ENCODE measurements at regions not wholly inside any gene's neighbourhood (a gene's known extent, or its start where the extent isn't known, plus 50 kb on each side); places are given as distances from the start of the nearest gene placed in this dataset.

- H3K27me3 Mint-ChIP-seq: peaks cover 18% of the 10 kb centered on the region
- H3K9me3 Mint-ChIP-seq: no peaks in the 10 kb centered on the region
- H3K27ac Mint-ChIP-seq: no peak overlapping the region
- intact Hi-C loops (cut with micrococcal nuclease): loop anchor here (2.0 to 5.0 kb wide), 2 partner anchors 43 to 248 kb away; no protein-coding TSS in a partner anchor
- peaks cover 9% of the 10 kb centered on the region for H3K4me1 Mint-ChIP-seq (ENCODE audit: low read depth)
- H3K36me3 Mint-ChIP-seq (ENCODE audit: low read depth): no peaks in the 10 kb centered on the region
- H3K4me3 Mint-ChIP-seq: no peak overlapping the region
Measured at GRCh38 chr14:94679937-94680861, 68.0 kb downstream of the SERPINA3 start.

GRCh38 chr14:94679106-94679810 is 67.1 kb downstream of the SERPINA3 start:
- H3K9me3 Mint-ChIP-seq: no peaks in the 10 kb centered on the region

GRCh38 chr14:94677747-94678146 is 65.6 kb downstream of the SERPINA3 start:
- no peaks in the 10 kb centered on the region for H3K36me3 Mint-ChIP-seq (ENCODE audit: low read depth)
- H3K9me3 Mint-ChIP-seq: no peaks in the 10 kb centered on the region
- peaks cover 9% of the 10 kb centered on the region for H3K4me1 Mint-ChIP-seq (ENCODE audit: low read depth)
- H3K4me3 Mint-ChIP-seq: no peak overlapping the region
- intact Hi-C loops (cut with micrococcal nuclease): no loop called here
- H3K27ac Mint-ChIP-seq: no peak overlapping the region
- H3K27me3 Mint-ChIP-seq: peaks cover 27% of the 10 kb centered on the region

More at GRCh38 chr14:94679106-94679810, 67.1 kb downstream of the SERPINA3 start:
- Mint-ChIP-seq H3K36me3 (ENCODE audit: low read depth) (no peaks in the 10 kb centered on the region), H3K27me3 (peaks cover 21% of the 10 kb centered on the region), H3K27ac (no peak overlapping the region), H3K4me3 (no peak overlapping the region), H3K4me1 (ENCODE audit: low read depth) (peaks cover 9% of the 10 kb centered on the region)
- intact Hi-C loops (cut with micrococcal nuclease): no loop called here

GRCh38 chr14:94677213-94677612 is 65.0 kb downstream of the SERPINA3 start:
- H3K27me3 Mint-ChIP-seq: peaks cover 28% of the 10 kb centered on the region
- H3K9me3 Mint-ChIP-seq: no peaks in the 10 kb centered on the region
- no peak overlapping the region for H3K27ac Mint-ChIP-seq
- no peak overlapping the region for H3K4me3 Mint-ChIP-seq
- intact Hi-C loops (cut with micrococcal nuclease): no loop called here
- no peaks in the 10 kb centered on the region for H3K36me3 Mint-ChIP-seq (ENCODE audit: low read depth)
- peaks cover 9% of the 10 kb centered on the region for H3K4me1 Mint-ChIP-seq (ENCODE audit: low read depth)

DNA sequence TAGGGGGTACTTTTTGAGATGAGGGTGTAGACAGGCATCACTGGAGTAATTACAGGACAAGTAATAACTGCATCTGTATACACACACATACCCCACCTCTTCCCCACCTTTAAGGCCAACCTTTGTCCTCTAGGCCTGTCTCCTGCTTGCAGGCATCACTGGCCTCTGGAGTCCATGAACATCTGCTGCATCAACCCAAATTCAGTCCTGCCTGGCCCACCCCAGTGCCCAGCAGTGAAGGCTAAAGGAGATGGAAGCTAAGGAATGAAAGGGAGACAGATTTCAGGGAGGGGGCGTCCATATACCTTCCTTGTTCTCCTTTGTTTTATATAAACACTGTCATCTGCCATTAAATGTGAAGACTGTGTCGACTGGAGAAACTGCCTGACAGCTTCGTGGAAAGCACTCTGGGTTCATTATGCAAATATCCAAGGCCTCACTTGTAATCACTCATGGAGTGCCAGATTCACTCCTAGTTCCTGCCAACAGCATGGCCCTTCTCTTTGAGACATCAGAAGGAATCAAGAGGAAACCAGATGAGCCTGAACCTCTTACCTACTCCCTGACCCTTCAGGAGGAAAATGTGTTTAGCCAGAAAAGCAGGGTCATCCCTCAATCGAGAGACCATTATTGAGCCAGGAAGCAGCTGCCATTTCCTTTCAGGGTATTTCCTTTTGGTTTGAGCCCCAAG is 64.4 kb downstream of the SERPINA3 start:
- Mint-ChIP-seq H3K4me1 (ENCODE audit: low read depth) (peaks cover 8% of the 10 kb centered on the region), H3K9me3 (no peaks in the 10 kb centered on the region), H3K4me3 (no peak overlapping the region), H3K36me3 (ENCODE audit: low read depth) (no peaks in the 10 kb centered on the region), H3K27me3 (peaks cover 29% of the 10 kb centered on the region), H3K27ac (no peak overlapping the region)
- intact Hi-C loops (cut with micrococcal nuclease): no loop called here

GRCh38 chr14:94675036-94675435 is 62.8 kb downstream of the SERPINA3 start:
- Mint-ChIP-seq H3K4me1 (ENCODE audit: low read depth) (peaks cover 5% of the 10 kb centered on the region), H3K27me3 (peaks cover 40% of the 10 kb centered on the region)

DNA sequence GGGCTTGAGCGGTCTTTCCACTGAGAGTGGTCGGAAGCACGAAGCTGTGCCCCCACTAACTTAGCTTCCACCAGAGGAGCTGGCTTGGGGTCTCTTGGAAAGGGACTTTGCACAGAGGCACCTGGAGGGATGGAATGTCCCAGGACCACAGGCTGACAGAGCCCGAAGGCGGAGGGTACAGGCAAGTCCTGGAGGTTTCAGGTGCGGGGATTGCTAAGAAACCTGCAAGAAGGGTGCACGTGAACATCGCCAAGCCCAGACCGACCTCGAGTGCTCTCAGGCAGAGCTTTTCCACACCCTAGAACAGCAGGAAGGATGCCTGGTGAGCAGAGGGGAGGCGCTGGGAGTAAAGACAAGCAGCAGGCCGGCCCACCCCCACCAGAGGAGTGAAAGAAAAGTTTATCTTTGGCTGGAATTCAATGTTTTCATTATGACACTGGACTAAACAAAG is 61.6 kb downstream of the SERPINA3 start:
- H3K27ac Mint-ChIP-seq: no peak overlapping the region
- H3K4me3 Mint-ChIP-seq: no peak overlapping the region
- H3K9me3 Mint-ChIP-seq: no peaks in the 10 kb centered on the region
- H3K4me1 Mint-ChIP-seq (ENCODE audit: low read depth): no peaks in the 10 kb centered on the region
- peaks cover 40% of the 10 kb centered on the region for H3K27me3 Mint-ChIP-seq
- intact Hi-C loops (cut with micrococcal nuclease): no loop called here
- no peaks in the 10 kb centered on the region for H3K36me3 Mint-ChIP-seq (ENCODE audit: low read depth)

More at GRCh38 chr14:94675036-94675435, 62.8 kb downstream of the SERPINA3 start:
- Mint-ChIP-seq H3K9me3 (no peaks in the 10 kb centered on the region), H3K4me3 (no peak overlapping the region), H3K36me3 (ENCODE audit: low read depth) (no peaks in the 10 kb centered on the region), H3K27ac (no peak overlapping the region)
- intact Hi-C loops (cut with micrococcal nuclease): no loop called here
